ENCODE measurements at regions not wholly inside any gene's neighbourhood (a gene's known extent, or its start where the extent isn't known, plus 50 kb on each side); places are given as distances from the start of the nearest gene placed in this dataset.

DNA sequence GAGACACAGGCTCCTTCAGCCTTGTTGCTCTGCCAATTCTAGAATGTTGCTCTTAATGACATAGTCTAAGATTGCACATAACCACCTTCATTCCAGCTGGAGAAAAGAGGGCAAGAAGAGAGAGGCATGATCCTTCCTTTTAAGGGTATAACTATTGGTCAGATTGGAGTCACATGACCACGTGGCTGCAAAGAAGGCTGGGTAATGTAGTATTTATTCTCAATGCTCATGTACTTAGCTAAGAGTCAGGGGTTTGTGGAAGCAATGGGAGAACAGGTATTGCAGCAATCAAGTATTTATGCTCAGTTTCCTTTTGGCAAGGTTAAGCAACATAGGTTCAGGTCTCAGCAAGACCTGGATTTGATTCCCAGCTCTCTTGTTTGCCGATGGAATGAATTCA, 298.8 kb upstream of the TBX3 start:
- Histone ChIP-seq H3K36me3 (ENCODE audit: control insufficient read depth, insufficient read depth, low read length) (no peaks in the 10 kb centered on the region), H3K4me3 (ENCODE audit: low read depth, low read length) (no peak overlapping the region), H3K27me3 (ENCODE audit: control insufficient read depth, insufficient read depth, low read length) (no peaks in the 10 kb centered on the region)
- no peak for DNase-seq (ENCODE audit: low read depth)
- TF ChIP-seq, protein P1, sequence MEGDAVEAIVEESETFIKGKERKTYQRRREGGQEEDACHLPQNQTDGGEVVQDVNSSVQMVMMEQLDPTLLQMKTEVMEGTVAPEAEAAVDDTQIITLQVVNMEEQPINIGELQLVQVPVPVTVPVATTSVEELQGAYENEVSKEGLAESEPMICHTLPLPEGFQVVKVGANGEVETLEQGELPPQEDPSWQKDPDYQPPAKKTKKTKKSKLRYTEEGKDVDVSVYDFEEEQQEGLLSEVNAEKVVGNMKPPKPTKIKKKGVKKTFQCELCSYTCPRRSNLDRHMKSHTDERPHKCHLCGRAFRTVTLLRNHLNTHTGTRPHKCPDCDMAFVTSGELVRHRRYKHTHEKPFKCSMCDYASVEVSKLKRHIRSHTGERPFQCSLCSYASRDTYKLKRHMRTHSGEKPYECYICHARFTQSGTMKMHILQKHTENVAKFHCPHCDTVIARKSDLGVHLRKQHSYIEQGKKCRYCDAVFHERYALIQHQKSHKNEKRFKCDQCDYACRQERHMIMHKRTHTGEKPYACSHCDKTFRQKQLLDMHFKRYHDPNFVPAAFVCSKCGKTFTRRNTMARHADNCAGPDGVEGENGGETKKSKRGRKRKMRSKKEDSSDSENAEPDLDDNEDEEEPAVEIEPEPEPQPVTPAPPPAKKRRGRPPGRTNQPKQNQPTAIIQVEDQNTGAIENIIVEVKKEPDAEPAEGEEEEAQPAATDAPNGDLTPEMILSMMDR (IDR thresholded peaks at IDR 0.05; ENCODE audit: insufficient read depth, low read length, poor library complexity, severe bottlenecking), result no peak

DNA sequence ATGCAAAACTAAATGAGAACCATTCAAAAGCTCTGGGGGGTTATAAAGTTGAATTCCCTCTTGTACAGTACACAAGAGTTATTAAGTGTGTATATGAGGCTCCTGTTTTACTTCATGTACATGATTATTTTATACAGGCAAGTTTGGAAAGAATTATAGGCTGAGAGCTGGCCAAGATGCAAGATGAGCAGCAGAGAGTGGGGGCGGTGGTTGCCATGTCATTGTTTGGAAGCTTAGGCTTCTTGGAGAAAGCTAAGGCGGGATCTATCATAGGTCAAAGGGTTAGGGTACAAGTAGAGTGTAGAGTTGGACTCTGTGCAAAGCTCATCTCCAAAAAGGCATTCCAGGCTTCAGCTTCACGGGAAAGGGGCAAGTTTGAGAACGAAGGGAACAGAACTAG, 297.1 kb upstream of the TBX3 start:
- DNase-seq (ENCODE audit: low read depth), result no peak
- Histone ChIP-seq H3K4me3 (ENCODE audit: low read depth, low read length) (no peak overlapping the region), H3K27me3 (ENCODE audit: control insufficient read depth, insufficient read depth, low read length) (no peaks in the 10 kb centered on the region), H3K36me3 (ENCODE audit: control insufficient read depth, insufficient read depth, low read length) (no peaks in the 10 kb centered on the region)
- TF ChIP-seq, protein P1 (IDR thresholded peaks at IDR 0.05; ENCODE audit: insufficient read depth, low read length, poor library complexity, severe bottlenecking), result no peak

DNA sequence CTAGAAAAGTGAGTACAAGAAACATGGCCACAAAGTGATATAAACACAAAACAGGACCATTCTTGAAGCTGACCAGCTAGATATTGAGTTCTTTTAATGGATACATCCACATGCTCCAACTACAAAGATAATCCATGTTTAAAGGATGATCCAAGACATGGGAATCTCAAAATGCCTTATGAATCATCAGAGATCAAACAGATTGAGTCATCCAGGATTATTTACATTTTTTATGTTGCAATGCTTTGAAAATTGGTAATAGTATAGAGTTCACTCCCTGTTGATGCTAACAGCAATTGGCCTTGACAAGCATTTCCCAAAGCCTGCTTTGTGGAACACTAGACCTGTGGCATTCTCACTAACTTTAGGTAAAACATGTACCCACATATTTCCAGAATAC, 293.0 kb upstream of the TBX3 start:
- Histone ChIP-seq H3K36me3 (ENCODE audit: control insufficient read depth, insufficient read depth, low read length) (no peaks in the 10 kb centered on the region), H3K27me3 (ENCODE audit: control insufficient read depth, insufficient read depth, low read length) (no peaks in the 10 kb centered on the region), H3K4me3 (ENCODE audit: low read depth, low read length) (no peak overlapping the region)
- TF ChIP-seq, protein P1 (IDR thresholded peaks at IDR 0.05; ENCODE audit: insufficient read depth, low read length, poor library complexity, severe bottlenecking), result no peak
- no peak for DNase-seq (ENCODE audit: low read depth)

DNA sequence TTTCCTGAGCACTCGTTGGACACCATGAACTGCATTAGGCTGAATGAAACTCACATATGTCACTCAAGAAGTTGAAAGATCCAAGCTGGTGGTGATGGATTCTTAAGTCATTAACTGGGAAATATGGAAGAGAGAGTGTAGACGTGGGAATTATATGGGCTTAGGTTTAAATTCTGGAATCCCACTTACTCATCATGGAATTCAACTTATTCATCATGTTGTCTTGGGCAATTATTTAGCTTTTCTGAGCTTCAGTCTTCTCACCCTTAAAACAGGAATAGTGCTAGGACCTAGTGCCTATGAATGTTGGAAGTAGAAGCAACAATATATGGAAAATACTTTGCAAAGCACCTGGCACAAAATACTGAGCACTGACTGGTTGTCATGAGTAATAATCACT, 292.4 kb upstream of the TBX3 start:
- Histone ChIP-seq H3K27me3 (ENCODE audit: control insufficient read depth, insufficient read depth, low read length) (no peaks in the 10 kb centered on the region), H3K36me3 (ENCODE audit: control insufficient read depth, insufficient read depth, low read length) (no peaks in the 10 kb centered on the region), H3K4me3 (ENCODE audit: low read depth, low read length) (no peak overlapping the region)
- TF ChIP-seq, protein P1 (IDR thresholded peaks at IDR 0.05; ENCODE audit: insufficient read depth, low read length, poor library complexity, severe bottlenecking), result no peak
- DNase-seq (ENCODE audit: low read depth), result no peak

DNA sequence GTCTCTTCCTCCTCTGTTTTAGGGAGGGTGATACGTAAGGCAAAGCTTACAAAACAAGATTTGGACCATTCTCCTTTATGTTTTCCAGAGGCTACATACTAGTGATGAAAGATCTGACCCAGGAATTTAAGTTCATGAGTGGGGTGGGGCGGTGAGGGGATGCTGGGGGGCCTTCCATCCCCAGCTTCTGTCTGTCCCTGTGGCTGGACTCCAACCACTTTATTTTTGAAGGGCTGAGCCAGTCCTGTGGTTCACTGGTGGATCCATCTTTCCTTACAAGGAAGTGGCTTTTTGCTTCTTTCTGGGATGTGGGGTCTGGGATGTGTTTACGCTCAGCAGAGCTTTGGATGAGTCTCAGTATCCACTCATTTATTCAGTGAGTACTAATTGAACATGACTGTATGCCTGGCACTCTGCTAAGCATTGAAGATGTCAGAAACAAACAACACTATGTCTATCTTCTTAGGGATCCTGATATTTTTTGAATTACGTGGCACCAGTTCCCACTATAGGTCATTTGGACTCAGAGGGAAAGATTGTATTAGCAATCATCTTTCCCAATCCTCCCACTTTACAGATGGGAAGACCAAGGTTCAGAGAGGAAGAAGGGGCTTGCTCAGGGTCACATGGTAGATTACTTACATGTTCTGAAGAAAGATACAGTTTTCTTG, 291.8 kb upstream of the TBX3 start:
- no peaks in the 10 kb centered on the region for H3K36me3 ChIP-seq (ENCODE audit: control insufficient read depth, insufficient read depth, low read length)
- no peak overlapping the region for H3K4me3 ChIP-seq (ENCODE audit: low read depth, low read length)
- no peak for DNase-seq (ENCODE audit: low read depth)
- TF ChIP-seq, protein P1 (IDR thresholded peaks at IDR 0.05; ENCODE audit: insufficient read depth, low read length, poor library complexity, severe bottlenecking), result no peak
- no peaks in the 10 kb centered on the region for H3K27me3 ChIP-seq (ENCODE audit: control insufficient read depth, insufficient read depth, low read length)

Data from kidney epithelial cell (primary cell).